Vagina (tissue), 2 donors: ENCODE measurements at regions not wholly inside any gene's neighbourhood (a gene's known extent, or its start where the extent isn't known, plus 50 kb on each side); places are given as distances from the start of the nearest gene placed in this dataset.

Experiments
- CTCF ChIP-seq, 3 experiments: fragments of 450-650 bp in 2 of 3; fragments of 200-600 bp in 1 of 3; sonication (generic) in 1 of 3; IDR thresholded peaks; one replicate each; pipeline ENCODE4 v1.5.1; 2017 to 2019; ENCODE audit warnings: antibody characterized with exemption in 3 of 3, mild to moderate bottlenecking in 2 of 3, moderate library complexity in 2 of 3
- POLR2A ChIP-seq, 2 donors: fragments of 450-650 bp; IDR thresholded peaks; one replicate each; pipeline ENCODE4 v1.6.1; 2017; ENCODE audit warnings: antibody characterized with exemption in 2 of 2, mild to moderate bottlenecking in 2 of 2, moderate library complexity in 2 of 2

GRCh38 chr9:86405926-86406325 is 51.7 kb upstream of the TUT7 start:
- TF ChIP-seq POLR2A (IDR thresholded peaks at IDR 0.05): no peak
- no peak for TF ChIP-seq CTCF (IDR thresholded peaks at IDR 0.05)
